ENCODE measurements at regions not wholly inside any gene's neighbourhood (a gene's known extent, or its start where the extent isn't known, plus 50 kb on each side); places are given as distances from the start of the nearest gene placed in this dataset.

DNA sequence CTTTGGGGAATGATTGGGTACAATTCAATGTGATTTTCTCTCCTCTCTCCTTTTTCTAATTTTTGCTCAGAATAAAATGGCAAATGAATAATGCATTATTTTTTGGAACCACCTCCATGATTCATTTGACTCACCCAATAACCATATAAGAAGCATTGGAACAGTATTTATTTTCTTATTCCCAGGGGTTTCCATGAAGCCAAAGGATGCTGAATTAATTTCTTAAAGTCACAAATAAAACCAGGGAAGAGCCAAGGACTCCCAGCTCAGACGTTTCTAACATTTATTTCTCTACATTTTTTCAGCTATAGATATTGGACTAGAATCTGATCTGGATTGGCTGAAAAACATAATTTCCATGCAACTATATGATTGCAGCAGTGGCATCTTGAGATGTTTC lies 735.2 kb upstream of the ANKRD30A start:
- Histone ChIP-seq H3K36me3 (ENCODE audit: control insufficient read depth, insufficient read depth, low read length) (no peaks in the 10 kb centered on the region), H3K27me3 (ENCODE audit: control insufficient read depth, insufficient read depth, low read length) (no peaks in the 10 kb centered on the region), H3K4me3 (ENCODE audit: low read depth, low read length) (no peak overlapping the region)
- DNase-seq (ENCODE audit: low read depth) = no peak
- TF ChIP-seq, protein P1, sequence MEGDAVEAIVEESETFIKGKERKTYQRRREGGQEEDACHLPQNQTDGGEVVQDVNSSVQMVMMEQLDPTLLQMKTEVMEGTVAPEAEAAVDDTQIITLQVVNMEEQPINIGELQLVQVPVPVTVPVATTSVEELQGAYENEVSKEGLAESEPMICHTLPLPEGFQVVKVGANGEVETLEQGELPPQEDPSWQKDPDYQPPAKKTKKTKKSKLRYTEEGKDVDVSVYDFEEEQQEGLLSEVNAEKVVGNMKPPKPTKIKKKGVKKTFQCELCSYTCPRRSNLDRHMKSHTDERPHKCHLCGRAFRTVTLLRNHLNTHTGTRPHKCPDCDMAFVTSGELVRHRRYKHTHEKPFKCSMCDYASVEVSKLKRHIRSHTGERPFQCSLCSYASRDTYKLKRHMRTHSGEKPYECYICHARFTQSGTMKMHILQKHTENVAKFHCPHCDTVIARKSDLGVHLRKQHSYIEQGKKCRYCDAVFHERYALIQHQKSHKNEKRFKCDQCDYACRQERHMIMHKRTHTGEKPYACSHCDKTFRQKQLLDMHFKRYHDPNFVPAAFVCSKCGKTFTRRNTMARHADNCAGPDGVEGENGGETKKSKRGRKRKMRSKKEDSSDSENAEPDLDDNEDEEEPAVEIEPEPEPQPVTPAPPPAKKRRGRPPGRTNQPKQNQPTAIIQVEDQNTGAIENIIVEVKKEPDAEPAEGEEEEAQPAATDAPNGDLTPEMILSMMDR (IDR thresholded peaks at IDR 0.05; ENCODE audit: insufficient read depth, low read length, poor library complexity, severe bottlenecking) = no peak

DNA sequence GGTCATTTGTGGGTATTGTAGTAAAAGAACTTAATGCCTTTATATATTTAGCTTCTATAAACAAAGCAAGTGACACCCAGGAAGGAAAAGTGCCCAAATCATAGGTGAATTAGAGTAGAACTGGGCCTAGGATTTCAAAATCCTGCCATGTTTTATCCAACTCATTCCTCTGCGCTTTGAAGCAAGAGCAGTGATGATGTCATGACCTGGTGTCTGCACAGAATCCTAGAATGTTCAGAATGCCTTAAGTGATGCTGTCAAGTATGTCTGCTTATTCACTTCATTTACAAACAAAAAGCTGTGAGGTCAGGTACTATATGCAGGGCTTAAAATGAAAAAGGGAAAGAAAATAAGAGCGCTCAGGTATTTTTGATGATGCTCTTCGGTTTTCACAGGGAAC lies 737.2 kb upstream of the ANKRD30A start:
- TF ChIP-seq, protein P1 (IDR thresholded peaks at IDR 0.05; ENCODE audit: insufficient read depth, low read length, poor library complexity, severe bottlenecking) = no peak
- Histone ChIP-seq H3K4me3 (ENCODE audit: low read depth, low read length) (no peak overlapping the region), H3K27me3 (ENCODE audit: control insufficient read depth, insufficient read depth, low read length) (no peaks in the 10 kb centered on the region), H3K36me3 (ENCODE audit: control insufficient read depth, insufficient read depth, low read length) (no peaks in the 10 kb centered on the region)
- no peak for DNase-seq (ENCODE audit: low read depth)

DNA sequence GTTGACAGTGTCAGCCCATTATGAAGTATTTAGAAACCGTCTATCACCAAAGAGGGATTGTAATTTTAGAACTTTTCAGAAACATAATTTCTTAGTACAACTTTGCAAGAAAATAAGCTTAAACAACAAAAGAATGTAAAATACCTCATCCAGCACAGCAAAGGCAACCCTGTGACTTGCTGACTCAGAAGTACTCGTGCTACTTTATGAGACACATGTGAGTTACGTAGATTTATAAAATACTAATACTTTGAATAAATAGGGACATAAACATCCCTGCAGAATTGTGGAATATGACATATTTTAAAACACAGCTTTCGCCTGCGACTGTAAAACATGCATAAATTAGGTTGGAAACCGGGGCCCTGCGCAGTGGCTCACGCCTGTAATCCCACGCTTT lies 739.7 kb upstream of the ANKRD30A start:
- TF ChIP-seq, protein P1 (IDR thresholded peaks at IDR 0.05; ENCODE audit: insufficient read depth, low read length, poor library complexity, severe bottlenecking) = no peak
- no peaks in the 10 kb centered on the region for H3K27me3 ChIP-seq (ENCODE audit: control insufficient read depth, insufficient read depth, low read length)
- no peaks in the 10 kb centered on the region for H3K36me3 ChIP-seq (ENCODE audit: control insufficient read depth, insufficient read depth, low read length)
- DNase-seq (ENCODE audit: low read depth) = no peak
- H3K4me3 ChIP-seq (ENCODE audit: low read depth, low read length) = no peak overlapping the region

- H3K27me3 ChIP-seq (ENCODE audit: control insufficient read depth, insufficient read depth, low read length) = no peaks in the 10 kb centered on the region
- TF ChIP-seq, protein P1 (IDR thresholded peaks at IDR 0.05; ENCODE audit: insufficient read depth, low read length, poor library complexity, severe bottlenecking) = no peak
- no peak for DNase-seq (ENCODE audit: low read depth)
- H3K36me3 ChIP-seq (ENCODE audit: control insufficient read depth, insufficient read depth, low read length) = no peaks in the 10 kb centered on the region
- no peak overlapping the region for H3K4me3 ChIP-seq (ENCODE audit: low read depth, low read length)
Observed at GRCh38 chr10:36383349-36383748, 741.3 kb upstream of the FZD8 start.

GRCh38 chr10:36381748-36382147 lies 739.7 kb upstream of the FZD8 start:
- no peaks in the 10 kb centered on the region for H3K27me3 ChIP-seq (ENCODE audit: control insufficient read depth, insufficient read depth, low read length)
- no peaks in the 10 kb centered on the region for H3K36me3 ChIP-seq (ENCODE audit: control insufficient read depth, insufficient read depth, low read length)
- H3K4me3 ChIP-seq (ENCODE audit: low read depth, low read length) = no peak overlapping the region
- TF ChIP-seq, protein P1 (IDR thresholded peaks at IDR 0.05; ENCODE audit: insufficient read depth, low read length, poor library complexity, severe bottlenecking) = no peak
- DNase-seq (ENCODE audit: low read depth) = no peak

- H3K27me3 ChIP-seq (ENCODE audit: control insufficient read depth, insufficient read depth, low read length) = no peaks in the 10 kb centered on the region
- DNase-seq (ENCODE audit: low read depth) = no peak
- no peak overlapping the region for H3K4me3 ChIP-seq (ENCODE audit: low read depth, low read length)
- TF ChIP-seq, protein P1 (IDR thresholded peaks at IDR 0.05; ENCODE audit: insufficient read depth, low read length, poor library complexity, severe bottlenecking) = no peak
- H3K36me3 ChIP-seq (ENCODE audit: control insufficient read depth, insufficient read depth, low read length) = no peaks in the 10 kb centered on the region
Observed at GRCh38 chr10:36380538-36380937, 738.4 kb upstream of the FZD8 start.

All from kidney epithelial cell (primary cell).